ENCODE measurements at regions not wholly inside any gene's neighbourhood (a gene's known extent, or its start where the extent isn't known, plus 50 kb on each side); places are given as distances from the start of the nearest gene placed in this dataset.

GRCh38 chr7:95715274-95715673 lies 57.1 kb upstream of the DYNC1I1 start:
- TF ChIP-seq POLR2A (IDR thresholded peaks at IDR 0.05; ENCODE audit: low read depth, low read length) (no peak), POLR2AphosphoS5 (IDR thresholded peaks at IDR 0.05; ENCODE audit: low read depth, low read length) (no peak), TAF1 (IDR thresholded peaks at IDR 0.05; ENCODE audit: low read depth, low read length) (no peak), POU2F2 (IDR thresholded peaks at IDR 0.05; ENCODE audit: low read depth, low read length) (no peak)
